ENCODE measurements at regions not wholly inside any gene's neighbourhood (a gene's known extent, or its start where the extent isn't known, plus 50 kb on each side); places are given as distances from the start of the nearest gene placed in this dataset.
"Not testable (repeated sequence)": the region's sequence is repeated elsewhere in the genome, so short reads cannot be mapped to it uniquely, and the experiment has no call there.

- TF ChIP-seq, protein P1, sequence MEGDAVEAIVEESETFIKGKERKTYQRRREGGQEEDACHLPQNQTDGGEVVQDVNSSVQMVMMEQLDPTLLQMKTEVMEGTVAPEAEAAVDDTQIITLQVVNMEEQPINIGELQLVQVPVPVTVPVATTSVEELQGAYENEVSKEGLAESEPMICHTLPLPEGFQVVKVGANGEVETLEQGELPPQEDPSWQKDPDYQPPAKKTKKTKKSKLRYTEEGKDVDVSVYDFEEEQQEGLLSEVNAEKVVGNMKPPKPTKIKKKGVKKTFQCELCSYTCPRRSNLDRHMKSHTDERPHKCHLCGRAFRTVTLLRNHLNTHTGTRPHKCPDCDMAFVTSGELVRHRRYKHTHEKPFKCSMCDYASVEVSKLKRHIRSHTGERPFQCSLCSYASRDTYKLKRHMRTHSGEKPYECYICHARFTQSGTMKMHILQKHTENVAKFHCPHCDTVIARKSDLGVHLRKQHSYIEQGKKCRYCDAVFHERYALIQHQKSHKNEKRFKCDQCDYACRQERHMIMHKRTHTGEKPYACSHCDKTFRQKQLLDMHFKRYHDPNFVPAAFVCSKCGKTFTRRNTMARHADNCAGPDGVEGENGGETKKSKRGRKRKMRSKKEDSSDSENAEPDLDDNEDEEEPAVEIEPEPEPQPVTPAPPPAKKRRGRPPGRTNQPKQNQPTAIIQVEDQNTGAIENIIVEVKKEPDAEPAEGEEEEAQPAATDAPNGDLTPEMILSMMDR (IDR thresholded peaks at IDR 0.05) = not testable (repeated sequence)
- not testable (repeated sequence) for TF ChIP-seq POLR2AphosphoS5, POLR2A (IDR thresholded peaks at IDR 0.05)
Measured at GRCh38 chr19:56981440-56981839, 138.3 kb upstream of the USP29 start.

Measured in transverse colon (tissue), 4 donors.